Breast epithelium (tissue), 3 donors: ENCODE measurements at regions not wholly inside any gene's neighbourhood (a gene's known extent, or its start where the extent isn't known, plus 50 kb on each side); places are given as distances from the start of the nearest gene placed in this dataset.

Experiments used
- POLR2A ChIP-seq: fragments of 450-650 bp; IDR thresholded peaks from one replicate; pipeline ENCODE4 v1.6.1; 2016; ENCODE audit warnings: antibody characterized with exemption, mild to moderate bottlenecking, moderate library complexity
- POLR2AphosphoS5 ChIP-seq, 3 donors: sonication (generic); formaldehyde crosslinking; IDR thresholded peaks; one replicate each; pipeline ENCODE4 v1.6.1; 2017; ENCODE audit warnings: antibody characterized with exemption in 3 of 3
- TF ChIP-seq, protein P1 (sequence below), 3 donors: fragments of 450-650 bp; IDR thresholded peaks; one replicate each; pipeline ENCODE4 v1.5.1; 2016 to 2017; ENCODE audit warnings: antibody characterized with exemption in 3 of 3, mild to moderate bottlenecking in 3 of 3, moderate library complexity in 3 of 3

DNA sequence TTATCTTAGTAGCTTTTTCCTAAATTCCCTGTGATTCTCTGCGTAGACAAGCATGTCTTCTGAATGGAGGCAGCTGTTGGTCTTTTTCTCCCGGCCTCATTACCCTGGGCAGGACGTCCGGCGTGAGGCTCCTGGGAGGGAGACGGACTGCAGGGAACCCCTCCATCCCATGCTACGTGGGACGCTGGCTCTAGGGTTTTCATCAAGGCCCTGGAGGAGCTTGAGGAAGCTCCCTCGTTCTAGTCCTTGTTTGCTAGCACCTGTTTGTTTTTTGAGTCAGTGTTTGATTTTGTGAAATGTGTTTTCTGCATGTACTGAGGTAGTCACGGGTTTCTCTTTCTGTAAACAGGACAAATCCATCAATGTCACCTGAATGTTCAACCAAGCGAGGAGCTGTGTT lies 99.3 kb upstream of the TMEM18 start:
- no peak for TF ChIP-seq POLR2A
- no peak for TF ChIP-seq POLR2AphosphoS5 (IDR thresholded peaks at IDR 0.05)
- TF ChIP-seq, protein P1, sequence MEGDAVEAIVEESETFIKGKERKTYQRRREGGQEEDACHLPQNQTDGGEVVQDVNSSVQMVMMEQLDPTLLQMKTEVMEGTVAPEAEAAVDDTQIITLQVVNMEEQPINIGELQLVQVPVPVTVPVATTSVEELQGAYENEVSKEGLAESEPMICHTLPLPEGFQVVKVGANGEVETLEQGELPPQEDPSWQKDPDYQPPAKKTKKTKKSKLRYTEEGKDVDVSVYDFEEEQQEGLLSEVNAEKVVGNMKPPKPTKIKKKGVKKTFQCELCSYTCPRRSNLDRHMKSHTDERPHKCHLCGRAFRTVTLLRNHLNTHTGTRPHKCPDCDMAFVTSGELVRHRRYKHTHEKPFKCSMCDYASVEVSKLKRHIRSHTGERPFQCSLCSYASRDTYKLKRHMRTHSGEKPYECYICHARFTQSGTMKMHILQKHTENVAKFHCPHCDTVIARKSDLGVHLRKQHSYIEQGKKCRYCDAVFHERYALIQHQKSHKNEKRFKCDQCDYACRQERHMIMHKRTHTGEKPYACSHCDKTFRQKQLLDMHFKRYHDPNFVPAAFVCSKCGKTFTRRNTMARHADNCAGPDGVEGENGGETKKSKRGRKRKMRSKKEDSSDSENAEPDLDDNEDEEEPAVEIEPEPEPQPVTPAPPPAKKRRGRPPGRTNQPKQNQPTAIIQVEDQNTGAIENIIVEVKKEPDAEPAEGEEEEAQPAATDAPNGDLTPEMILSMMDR (IDR thresholded peaks at IDR 0.05) = no peak
